GM04503 (cell line): ENCODE measurements at regions not wholly inside any gene's neighbourhood (a gene's known extent, or its start where the extent isn't known, plus 50 kb on each side); places are given as distances from the start of the nearest gene placed in this dataset.
"Not testable (repeated sequence)": the region's sequence is repeated elsewhere in the genome, so short reads cannot be mapped to it uniquely, and the experiment has no call there.

ENCODE experiments used
- DNase-seq: peaks from one replicate; pipeline ENCODE4 v3.0.0-alpha.2; 2012; ENCODE audit warnings: low read depth

GRCh38 chr14:48259232-48259631, 583.8 kb upstream of the MDGA2 start:
- not testable (repeated sequence) for DNase-seq

- DNase-seq, result not testable (repeated sequence)
Measured at GRCh38 chr14:48258703-48259102, 583.3 kb upstream of the MDGA2 start.

- DNase-seq, result no peak
Measured at GRCh38 chr14:48253020-48253419, 577.6 kb upstream of the MDGA2 start.

- no peak for DNase-seq
Measured at GRCh38 chr14:48251290-48251689, 575.9 kb upstream of the MDGA2 start.

GRCh38 chr14:48250575-48250974, 575.2 kb upstream of the MDGA2 start:
- DNase-seq, result no peak

- DNase-seq, result no peak
Measured at GRCh38 chr14:48247977-48248376, 572.6 kb upstream of the MDGA2 start.

GRCh38 chr14:48243900-48244299, 568.5 kb upstream of the MDGA2 start:
- no peak for DNase-seq

- no peak for DNase-seq
Measured at GRCh38 chr14:48229091-48229490, 553.7 kb upstream of the MDGA2 start.

GRCh38 chr14:48193893-48194292, 518.5 kb upstream of the MDGA2 start:
- DNase-seq, result no peak

- DNase-seq, result not testable (repeated sequence)
Measured at GRCh38 chr14:48149624-48150023, 474.2 kb upstream of the MDGA2 start.

GRCh38 chr14:48140804-48141203, 465.4 kb upstream of the MDGA2 start:
- no peak for DNase-seq

- no peak for DNase-seq
Measured at GRCh38 chr14:48129472-48129871, 454.1 kb upstream of the MDGA2 start.

- DNase-seq, result no peak
Measured at GRCh38 chr14:48127674-48128073, 452.3 kb upstream of the MDGA2 start.

- DNase-seq, result no peak
Measured at GRCh38 chr14:48125654-48126053, 450.2 kb upstream of the MDGA2 start.

- no peak for DNase-seq
Measured at GRCh38 chr14:48113713-48114112, 438.3 kb upstream of the MDGA2 start.

GRCh38 chr14:48111151-48111550, 435.7 kb upstream of the MDGA2 start:
- DNase-seq, result no peak

GRCh38 chr14:48107646-48108045, 432.2 kb upstream of the MDGA2 start:
- DNase-seq, result no peak

- no peak for DNase-seq
Measured at GRCh38 chr14:48096897-48097296, 421.5 kb upstream of the MDGA2 start.

- no peak for DNase-seq
Measured at GRCh38 chr14:48086516-48086915, 411.1 kb upstream of the MDGA2 start.

- no peak for DNase-seq
Measured at GRCh38 chr14:48075487-48075886, 400.1 kb upstream of the MDGA2 start.

- no peak for DNase-seq
Measured at GRCh38 chr14:48052973-48053372, 377.6 kb upstream of the MDGA2 start.

GRCh38 chr14:48035836-48036235, 360.4 kb upstream of the MDGA2 start:
- no peak for DNase-seq

- no peak for DNase-seq
Measured at GRCh38 chr14:48027115-48027514, 351.7 kb upstream of the MDGA2 start.

GRCh38 chr14:48023881-48024280, 348.5 kb upstream of the MDGA2 start:
- DNase-seq, result no peak

GRCh38 chr14:48011484-48011883, 336.1 kb upstream of the MDGA2 start:
- DNase-seq, result not testable (repeated sequence)
